ENCODE measurements at regions not wholly inside any gene's neighbourhood (a gene's known extent, or its start where the extent isn't known, plus 50 kb on each side); places are given as distances from the start of the nearest gene placed in this dataset.
"Not testable (repeated sequence)": the region's sequence is repeated elsewhere in the genome, so short reads cannot be mapped to it uniquely, and the experiment has no call there.

DNA sequence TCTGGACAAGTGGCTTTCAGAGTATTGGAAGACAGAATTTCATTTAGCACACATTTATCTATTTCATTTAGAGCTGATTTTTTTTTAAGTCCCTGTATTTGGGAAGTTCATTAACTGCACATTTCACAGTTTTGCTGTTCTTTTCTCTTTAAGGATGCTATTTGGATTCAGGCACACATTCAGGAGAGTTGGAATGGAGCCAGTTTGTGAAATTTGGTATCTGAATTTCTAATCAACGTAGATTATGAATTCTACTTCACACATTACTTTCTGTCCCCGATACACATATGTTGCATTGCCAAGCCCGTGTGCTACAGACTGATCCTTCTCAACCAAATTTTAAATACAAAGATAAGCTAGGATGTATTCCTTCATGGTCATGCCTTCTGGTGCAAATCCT lies 503.9 kb downstream of the IRS1 start:
- no peak overlapping the region for H3K4me3 ChIP-seq (replicated peaks; ENCODE audit: insufficient read depth, low read length)
- H3K27ac ChIP-seq (replicated peaks) = no peak overlapping the region
- TF ChIP-seq, protein P1, sequence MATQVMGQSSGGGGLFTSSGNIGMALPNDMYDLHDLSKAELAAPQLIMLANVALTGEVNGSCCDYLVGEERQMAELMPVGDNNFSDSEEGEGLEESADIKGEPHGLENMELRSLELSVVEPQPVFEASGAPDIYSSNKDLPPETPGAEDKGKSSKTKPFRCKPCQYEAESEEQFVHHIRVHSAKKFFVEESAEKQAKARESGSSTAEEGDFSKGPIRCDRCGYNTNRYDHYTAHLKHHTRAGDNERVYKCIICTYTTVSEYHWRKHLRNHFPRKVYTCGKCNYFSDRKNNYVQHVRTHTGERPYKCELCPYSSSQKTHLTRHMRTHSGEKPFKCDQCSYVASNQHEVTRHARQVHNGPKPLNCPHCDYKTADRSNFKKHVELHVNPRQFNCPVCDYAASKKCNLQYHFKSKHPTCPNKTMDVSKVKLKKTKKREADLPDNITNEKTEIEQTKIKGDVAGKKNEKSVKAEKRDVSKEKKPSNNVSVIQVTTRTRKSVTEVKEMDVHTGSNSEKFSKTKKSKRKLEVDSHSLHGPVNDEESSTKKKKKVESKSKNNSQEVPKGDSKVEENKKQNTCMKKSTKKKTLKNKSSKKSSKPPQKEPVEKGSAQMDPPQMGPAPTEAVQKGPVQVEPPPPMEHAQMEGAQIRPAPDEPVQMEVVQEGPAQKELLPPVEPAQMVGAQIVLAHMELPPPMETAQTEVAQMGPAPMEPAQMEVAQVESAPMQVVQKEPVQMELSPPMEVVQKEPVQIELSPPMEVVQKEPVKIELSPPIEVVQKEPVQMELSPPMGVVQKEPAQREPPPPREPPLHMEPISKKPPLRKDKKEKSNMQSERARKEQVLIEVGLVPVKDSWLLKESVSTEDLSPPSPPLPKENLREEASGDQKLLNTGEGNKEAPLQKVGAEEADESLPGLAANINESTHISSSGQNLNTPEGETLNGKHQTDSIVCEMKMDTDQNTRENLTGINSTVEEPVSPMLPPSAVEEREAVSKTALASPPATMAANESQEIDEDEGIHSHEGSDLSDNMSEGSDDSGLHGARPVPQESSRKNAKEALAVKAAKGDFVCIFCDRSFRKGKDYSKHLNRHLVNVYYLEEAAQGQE (IDR thresholded peaks at IDR 0.05; ENCODE audit: insufficient replicate concordance, low read depth) = no peak
- no peaks in the 10 kb centered on the region for H3K27me3 ChIP-seq (ENCODE audit: insufficient read depth, poor library complexity, severe bottlenecking)
- DNase-seq (ENCODE audit: low read depth in 1 of 2, low spot score in 1 of 2) = no peak

DNA sequence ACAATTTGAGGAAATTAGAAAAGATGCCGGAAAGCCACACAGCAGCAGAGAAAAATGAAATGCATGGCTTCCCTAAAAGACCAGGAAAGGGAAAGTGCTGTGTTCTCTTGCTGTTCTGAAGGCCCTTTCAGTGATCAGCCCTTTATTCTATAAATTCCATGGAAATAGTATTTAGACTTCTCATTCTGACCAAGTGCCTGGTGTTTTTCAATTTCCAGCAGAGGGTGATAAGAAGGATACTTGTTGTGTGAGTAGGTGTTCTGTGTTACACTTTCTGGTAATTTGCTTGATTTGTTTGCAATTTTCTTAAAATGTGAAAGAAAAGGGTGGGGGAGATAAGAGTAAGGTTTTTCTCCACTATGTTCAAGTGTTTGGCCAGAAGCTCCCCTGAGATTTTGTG lies 504.5 kb downstream of the IRS1 start:
- Histone ChIP-seq H3K27me3 (ENCODE audit: insufficient read depth, poor library complexity, severe bottlenecking) (no peaks in the 10 kb centered on the region), H3K4me3 (replicated peaks; ENCODE audit: insufficient read depth, low read length) (no peak overlapping the region), H3K27ac (replicated peaks) (no peak overlapping the region)
- TF ChIP-seq POLR2AphosphoS5 (IDR thresholded peaks at IDR 0.05; ENCODE audit: low read depth) (no peak), SPI1 (IDR thresholded peaks at IDR 0.05; ENCODE audit: borderline replicate concordance, low read depth) (no peak), GABPA (IDR thresholded peaks at IDR 0.05; ENCODE audit: low read depth) (no peak)
- TF ChIP-seq, protein P2, sequence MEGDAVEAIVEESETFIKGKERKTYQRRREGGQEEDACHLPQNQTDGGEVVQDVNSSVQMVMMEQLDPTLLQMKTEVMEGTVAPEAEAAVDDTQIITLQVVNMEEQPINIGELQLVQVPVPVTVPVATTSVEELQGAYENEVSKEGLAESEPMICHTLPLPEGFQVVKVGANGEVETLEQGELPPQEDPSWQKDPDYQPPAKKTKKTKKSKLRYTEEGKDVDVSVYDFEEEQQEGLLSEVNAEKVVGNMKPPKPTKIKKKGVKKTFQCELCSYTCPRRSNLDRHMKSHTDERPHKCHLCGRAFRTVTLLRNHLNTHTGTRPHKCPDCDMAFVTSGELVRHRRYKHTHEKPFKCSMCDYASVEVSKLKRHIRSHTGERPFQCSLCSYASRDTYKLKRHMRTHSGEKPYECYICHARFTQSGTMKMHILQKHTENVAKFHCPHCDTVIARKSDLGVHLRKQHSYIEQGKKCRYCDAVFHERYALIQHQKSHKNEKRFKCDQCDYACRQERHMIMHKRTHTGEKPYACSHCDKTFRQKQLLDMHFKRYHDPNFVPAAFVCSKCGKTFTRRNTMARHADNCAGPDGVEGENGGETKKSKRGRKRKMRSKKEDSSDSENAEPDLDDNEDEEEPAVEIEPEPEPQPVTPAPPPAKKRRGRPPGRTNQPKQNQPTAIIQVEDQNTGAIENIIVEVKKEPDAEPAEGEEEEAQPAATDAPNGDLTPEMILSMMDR (IDR thresholded peaks at IDR 0.05; ENCODE audit: insufficient read depth, low read length) = no peak
- TF ChIP-seq, protein P1 (IDR thresholded peaks at IDR 0.05; ENCODE audit: insufficient replicate concordance, low read depth) = no peak
- no peak for DNase-seq (ENCODE audit: low read depth in 1 of 2, low spot score in 1 of 2)

DNA sequence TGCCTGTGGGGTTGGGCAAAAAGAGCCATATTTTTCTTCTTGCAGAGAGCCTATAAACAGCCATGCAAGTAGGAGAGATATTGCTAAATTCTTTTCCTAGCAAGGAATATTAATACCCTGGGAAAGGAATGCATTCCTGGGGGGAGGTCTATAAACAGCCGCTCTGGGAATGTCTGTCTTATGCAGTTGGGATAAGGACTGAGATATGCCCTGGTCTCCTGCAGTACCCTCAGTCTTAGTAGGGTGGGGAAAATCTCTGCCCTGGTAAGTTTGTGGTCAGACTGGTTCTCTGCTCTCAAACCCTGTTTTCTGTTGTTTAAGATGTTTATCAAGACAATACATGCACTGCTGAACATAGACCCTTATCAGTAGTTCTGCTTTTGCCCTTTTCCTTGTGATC lies 508.3 kb downstream of the IRS1 start:
- H3K27ac ChIP-seq (replicated peaks); H3K27me3 ChIP-seq (ENCODE audit: insufficient read depth, poor library complexity, severe bottlenecking); DNase-seq (ENCODE audit: low read depth in 1 of 2, low spot score in 1 of 2); H3K4me3 ChIP-seq (replicated peaks; ENCODE audit: insufficient read depth, low read length): not testable (repeated sequence)

DNA sequence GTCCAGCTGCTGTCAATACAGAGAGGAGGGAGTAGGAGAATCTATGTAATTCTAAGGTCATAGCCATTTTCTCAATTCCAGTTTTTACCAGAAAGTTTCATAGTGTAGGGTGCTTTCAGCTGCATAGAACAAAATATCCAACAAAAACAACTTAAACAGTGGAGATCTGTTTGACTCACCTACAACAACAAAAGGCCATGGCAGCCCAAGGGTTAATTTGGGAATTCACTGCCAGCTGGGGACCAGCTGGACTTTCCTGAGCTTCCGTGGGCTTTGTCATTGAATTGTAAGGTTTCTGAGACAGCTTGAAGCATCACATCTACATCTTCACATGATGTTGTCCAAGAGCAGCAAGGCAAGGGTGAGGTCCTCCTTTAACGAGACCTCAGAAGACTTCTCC lies 512.7 kb downstream of the IRS1 start:
- no peak for DNase-seq (ENCODE audit: low read depth in 1 of 2, low spot score in 1 of 2)
- TF ChIP-seq GABPA (IDR thresholded peaks at IDR 0.05; ENCODE audit: low read depth) = no peak
- TF ChIP-seq, protein P1 (IDR thresholded peaks at IDR 0.05; ENCODE audit: insufficient replicate concordance, low read depth) = no peak
- TF ChIP-seq, protein P2 (IDR thresholded peaks at IDR 0.05; ENCODE audit: insufficient read depth, low read length) = no peak
- Histone ChIP-seq H3K27me3 (ENCODE audit: insufficient read depth, poor library complexity, severe bottlenecking) (no peaks in the 10 kb centered on the region), H3K27ac (replicated peaks) (no peak overlapping the region), H3K4me3 (replicated peaks; ENCODE audit: insufficient read depth, low read length) (no peak overlapping the region)
